GM13977 (cell line): ENCODE measurements at regions not wholly inside any gene's neighbourhood (a gene's known extent, or its start where the extent isn't known, plus 50 kb on each side); places are given as distances from the start of the nearest gene placed in this dataset.

Experiments
- DNase-seq: peaks from one replicate; pipeline ENCODE4 v3.0.0; 2012; ENCODE audit warnings: low spot score
- CTCF ChIP-seq: IDR thresholded peaks from 2 replicates; pipeline ENCODE4 v1.5.1; 2012; ENCODE audit warnings: mild to moderate bottlenecking, control low read depth; ENCODE audit not compliant: insufficient read depth; ENCODE audit errors: extremely low read depth, missing control alignments
- in situ Hi-C: fragments of 300-500 bp; cut with MboI; formaldehyde crosslinking; loops from one replicate; pipeline ENCODE4 v1.12.0; 2022; ENCODE audit warnings: low sequenced_read_pairs, low pct_unique_long_range_greater_than_20kb, mixed read lengths, inconsistent platforms; ENCODE audit not compliant: unreplicated experiment

GRCh38 chr5:96279801-96280542 lies 153.1 kb downstream of the PCSK1 start:
- peak; percentile 55 for DNase-seq
- no peak for TF ChIP-seq CTCF
- in situ Hi-C loops = no loop called here

- no peak for DNase-seq
- TF ChIP-seq CTCF = no peak
- in situ Hi-C loops = no loop called here
These were observed 154.1 kb downstream of the PCSK1 start for GRCh38 chr5:96278981-96279380.

GRCh38 chr5:96275051-96275450 lies 158.0 kb downstream of the PCSK1 start:
- in situ Hi-C loops = no loop called here
- TF ChIP-seq CTCF = no peak
- no peak for DNase-seq

- no peak for DNase-seq
- in situ Hi-C loops = no loop called here
- TF ChIP-seq CTCF = no peak
These were observed 167.6 kb downstream of the PCSK1 start for GRCh38 chr5:96265487-96265886.

- in situ Hi-C loops = no loop called here
- TF ChIP-seq CTCF = no peak
- DNase-seq = no peak
These were observed 169.0 kb downstream of the PCSK1 start for GRCh38 chr5:96264047-96264446.

- TF ChIP-seq CTCF = no peak
- no peak for DNase-seq
- in situ Hi-C loops = no loop called here
These were observed 170.9 kb downstream of the PCSK1 start for GRCh38 chr5:96262105-96262504.

GRCh38 chr5:96260009-96260408 lies 173.0 kb downstream of the PCSK1 start:
- in situ Hi-C loops = no loop called here
- no peak for TF ChIP-seq CTCF
- DNase-seq = no peak
